ENCODE measurements at regions not wholly inside any gene's neighbourhood (a gene's known extent, or its start where the extent isn't known, plus 50 kb on each side); places are given as distances from the start of the nearest gene placed in this dataset.

DNA sequence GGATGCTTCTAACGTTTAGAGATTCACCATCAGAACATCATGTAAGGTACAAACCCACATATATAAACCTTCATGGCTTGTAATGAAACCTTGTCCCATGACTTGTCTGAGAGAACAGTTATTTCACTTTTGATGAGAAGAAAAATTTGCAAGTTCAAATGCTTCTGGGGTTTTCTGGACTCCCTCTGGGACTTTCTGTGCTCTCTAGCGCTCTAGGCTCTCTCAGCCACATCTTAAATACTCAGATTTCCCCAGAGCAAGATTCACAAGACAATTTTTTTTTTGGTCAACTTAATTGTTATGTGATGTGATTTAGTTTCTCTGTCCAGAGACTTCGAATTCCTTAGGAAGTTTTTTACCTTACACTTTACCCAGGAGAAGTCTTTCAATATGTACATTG, 282.8 kb upstream of the EDNRB start:
- no peak for TF ChIP-seq CTCF (conservative IDR thresholded peaks at IDR 0.05; ENCODE audit: low read length)
- TF ChIP-seq EZH2phosphoT487 (IDR thresholded peaks at IDR 0.05; ENCODE audit: borderline replicate concordance): no peak

All from Loucy (cell line).